ENCODE measurements at regions not wholly inside any gene's neighbourhood (a gene's known extent, or its start where the extent isn't known, plus 50 kb on each side); places are given as distances from the start of the nearest gene placed in this dataset.

DNA sequence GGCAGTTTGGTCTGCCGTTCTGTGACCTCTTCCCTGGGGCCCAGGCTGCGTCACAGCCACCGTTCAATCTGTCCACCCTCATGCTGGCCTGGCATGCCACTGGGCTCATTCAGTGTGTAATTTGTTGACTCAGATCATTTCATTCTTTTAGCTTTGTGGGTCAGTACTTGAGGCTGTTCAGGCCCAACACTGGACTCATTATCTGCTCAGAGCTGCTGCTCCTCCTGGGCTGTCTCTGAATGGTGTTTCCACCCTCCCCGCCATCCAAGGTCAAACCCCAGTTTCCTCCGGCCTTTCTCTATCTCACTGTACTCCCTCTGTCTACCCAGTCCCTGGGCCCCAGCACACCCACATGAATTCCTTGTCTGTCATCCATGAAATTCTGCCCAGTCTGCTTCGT lies 152.4 kb upstream of the NCK2 start:
- no peak for DNase-seq

DNA sequence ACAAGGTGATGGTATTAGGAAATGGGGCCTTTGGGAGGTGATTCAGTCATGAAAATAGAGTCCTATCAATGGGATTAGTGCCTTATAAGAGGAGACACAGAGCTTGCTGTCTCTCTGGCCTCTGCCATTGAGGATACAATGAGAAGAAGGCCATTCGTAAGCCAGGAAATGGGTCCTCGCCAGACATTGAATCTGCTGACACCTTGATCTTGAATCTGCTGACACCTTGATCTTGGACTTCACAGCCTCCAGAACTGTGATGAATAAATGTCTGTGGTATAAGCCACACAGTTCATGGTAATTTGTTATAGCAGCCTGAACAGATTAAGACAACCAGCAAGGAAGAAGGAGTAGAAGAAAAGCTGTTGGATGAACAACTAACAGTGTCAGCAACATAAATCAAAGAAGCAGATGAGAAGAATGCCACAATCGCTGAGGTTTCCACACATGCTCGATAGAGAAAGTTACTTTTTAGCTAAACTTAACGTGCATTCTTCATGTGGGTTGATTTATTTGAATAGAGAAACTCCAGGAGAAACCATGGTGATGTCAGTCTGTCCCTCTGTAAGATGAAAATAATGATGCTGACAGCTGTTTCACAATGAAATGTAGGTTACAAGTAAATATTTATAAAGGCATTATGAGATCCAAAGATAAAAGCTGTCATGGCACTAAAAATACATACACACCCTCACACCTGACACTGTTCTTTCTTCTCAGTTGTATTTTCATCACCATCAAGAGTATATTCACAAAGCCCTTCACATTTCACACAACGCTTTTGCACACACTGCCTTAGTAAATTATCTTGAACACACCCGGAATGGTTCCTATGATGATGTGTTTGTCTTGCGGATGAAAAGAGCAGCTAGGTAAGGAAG lies 153.7 kb upstream of the NCK2 start:
- DNase-seq, result no peak

DNA sequence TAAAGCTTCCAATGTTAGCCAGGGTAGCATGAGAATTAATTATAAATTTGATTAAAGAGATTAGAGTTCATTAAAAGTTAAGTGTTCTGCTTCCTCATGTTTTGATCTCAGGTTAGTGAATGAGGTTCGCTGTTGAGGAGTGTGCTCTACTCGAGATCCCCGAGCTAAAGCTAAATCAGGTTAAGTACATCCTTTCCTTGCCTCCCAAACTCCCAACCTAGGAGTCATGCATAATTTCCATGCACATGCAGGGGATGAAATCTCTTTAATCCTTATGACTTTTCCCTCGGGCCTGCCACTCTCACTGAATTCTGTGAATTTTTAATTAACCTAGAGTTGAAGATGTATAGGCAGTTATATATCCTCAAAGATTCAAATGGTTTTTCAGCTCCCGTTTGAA lies 156.1 kb upstream of the NCK2 start:
- no peak for DNase-seq

DNA sequence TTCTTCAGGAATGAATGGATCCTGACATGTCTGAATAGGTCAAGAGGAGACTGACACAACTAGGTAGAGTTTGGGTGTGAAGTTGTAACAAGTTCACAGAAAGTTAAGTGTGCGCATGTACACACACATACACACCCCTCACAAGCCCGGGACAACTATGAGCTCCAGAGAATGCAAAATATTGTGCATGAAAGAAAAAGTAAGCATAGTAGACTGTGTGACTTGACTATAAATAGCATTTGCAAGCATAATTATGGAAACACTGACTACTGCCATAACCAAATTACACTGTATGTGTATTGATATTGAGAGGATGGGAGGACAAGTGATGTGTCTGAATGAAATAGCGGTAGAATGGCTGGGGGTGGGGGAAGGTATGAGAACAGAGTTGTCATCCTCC lies 157.1 kb upstream of the NCK2 start:
- no peak for DNase-seq

DNA sequence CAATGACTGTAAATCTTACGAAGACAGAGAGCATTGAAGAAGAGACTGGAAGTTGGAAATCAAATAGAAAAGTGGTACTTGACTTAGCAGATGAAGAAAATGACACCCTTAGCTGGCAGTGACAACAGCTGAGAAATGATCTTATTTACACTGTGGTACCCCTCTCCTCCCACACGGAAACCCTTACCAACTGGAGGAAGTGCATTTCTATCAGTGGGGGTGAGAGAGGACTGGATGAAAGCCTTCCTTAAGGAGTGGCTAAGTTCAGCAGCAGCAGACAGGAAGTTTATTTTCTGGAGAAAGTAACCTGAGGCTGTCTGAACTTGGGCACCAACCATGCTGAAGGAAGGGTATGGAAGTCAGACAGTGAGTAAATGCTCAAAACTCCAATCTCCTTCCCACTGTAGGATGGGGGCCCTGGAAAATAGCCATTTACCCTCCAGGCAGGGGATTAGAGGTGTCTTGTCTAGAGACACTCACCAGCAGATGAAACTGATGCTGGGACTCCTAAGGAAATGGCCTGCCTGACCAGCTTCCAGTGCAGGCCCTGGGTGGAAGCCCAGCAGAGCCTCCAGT lies 160.2 kb upstream of the NCK2 start:
- no peak for DNase-seq

DNA sequence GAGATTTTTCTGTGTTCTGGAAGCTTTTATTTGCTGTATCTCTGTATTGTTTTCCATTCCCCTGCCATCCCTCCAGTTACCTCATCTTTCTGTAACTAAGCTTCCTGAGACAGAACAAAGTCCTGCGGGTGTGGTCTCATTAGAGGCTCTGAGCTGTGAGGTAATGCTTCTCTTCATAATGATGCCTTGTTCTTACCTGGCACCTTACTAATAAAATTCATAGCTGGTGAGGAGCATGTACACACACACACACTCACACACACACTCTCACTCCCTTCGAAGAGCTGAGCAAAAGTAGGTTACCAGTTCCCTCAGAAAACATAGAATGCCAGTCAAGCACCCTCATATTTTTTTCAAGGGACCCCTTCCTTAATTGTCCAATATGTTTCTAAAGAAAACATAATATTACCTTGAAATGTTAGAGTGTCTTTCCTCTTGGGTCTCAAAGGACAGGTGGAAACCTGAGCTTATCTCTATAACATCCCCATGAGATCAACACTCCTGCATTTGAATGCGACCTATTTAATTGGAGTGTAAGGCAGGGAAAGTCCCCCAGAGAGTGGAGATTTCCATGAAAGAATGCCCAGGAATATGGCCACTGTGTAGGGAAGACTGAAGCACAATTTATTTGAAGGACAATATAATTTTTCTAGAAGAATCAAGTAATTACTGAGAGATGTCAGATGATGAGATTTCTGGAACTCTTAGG lies 161.6 kb upstream of the NCK2 start:
- DNase-seq, result no peak

DNA sequence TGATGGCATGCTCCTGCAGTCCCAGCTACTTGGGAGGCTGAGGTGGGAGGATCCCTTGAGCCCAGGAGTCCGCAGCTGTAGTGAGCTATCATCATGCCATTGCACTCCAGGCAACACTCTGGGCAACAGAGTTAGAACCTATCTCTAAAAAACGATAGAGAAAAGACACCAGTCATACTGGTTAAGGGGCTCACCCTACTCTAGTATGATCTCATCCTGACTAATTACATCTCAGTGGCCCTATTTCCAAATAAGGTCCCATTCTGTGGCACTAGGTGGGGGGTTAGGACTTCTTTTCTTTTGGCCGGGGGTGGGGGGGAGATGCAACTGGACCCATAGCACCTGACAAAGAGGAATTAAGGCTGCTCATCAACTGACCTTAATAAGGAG lies 163.2 kb upstream of the NCK2 start:
- DNase-seq, result no peak

DNA sequence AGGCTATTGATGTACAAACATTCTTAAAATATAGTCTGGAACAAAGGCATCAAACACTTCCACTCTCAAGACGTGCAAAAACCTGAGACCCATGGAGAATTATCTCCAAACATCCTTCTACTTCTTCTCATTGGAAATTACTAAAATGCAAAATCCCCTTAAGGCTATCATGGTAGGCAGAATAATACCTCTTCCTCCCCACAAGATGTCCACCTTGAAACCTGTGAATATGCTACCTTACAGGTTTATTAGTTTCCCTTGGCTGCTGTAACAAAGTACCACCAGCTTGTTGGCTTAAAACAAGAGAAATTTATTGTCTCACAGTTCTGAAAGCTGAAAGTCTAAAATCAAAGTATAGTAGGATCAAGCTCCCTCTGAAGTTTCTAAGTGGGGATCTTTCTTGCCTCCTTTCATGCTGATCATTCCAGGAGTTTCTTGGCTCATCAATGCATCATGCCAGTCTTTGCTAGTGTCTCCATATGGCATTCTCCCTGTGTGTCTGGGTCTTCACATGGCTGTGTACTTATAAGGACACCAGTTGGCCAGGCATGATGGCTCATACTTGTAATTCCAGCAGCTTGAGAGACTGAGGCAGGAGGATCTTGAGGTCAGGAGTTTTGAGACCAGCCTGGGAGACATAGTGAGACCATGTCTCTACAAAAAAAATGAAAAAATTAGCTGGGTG lies 163.7 kb upstream of the NCK2 start:
- DNase-seq, result no peak

DNA sequence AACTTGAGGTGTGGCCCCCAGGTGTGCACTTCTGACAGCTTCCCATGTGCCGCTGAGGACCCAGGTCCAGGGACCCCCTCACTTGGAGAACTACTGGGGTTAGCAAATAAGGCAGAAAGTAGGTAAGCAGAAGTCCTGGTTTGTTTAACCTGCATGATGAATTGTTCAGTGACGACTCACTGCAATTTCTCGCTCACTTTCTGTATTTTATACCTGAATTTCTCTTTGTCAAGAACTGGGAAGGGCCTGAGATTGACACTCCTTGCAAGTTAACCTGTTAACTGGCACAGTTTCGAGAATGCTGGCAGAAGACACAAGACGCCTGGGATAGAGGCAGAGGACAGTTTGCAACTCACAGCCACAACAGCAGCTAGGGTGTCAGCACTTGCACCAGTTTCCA lies 164.5 kb upstream of the NCK2 start:
- no peak for DNase-seq

DNA sequence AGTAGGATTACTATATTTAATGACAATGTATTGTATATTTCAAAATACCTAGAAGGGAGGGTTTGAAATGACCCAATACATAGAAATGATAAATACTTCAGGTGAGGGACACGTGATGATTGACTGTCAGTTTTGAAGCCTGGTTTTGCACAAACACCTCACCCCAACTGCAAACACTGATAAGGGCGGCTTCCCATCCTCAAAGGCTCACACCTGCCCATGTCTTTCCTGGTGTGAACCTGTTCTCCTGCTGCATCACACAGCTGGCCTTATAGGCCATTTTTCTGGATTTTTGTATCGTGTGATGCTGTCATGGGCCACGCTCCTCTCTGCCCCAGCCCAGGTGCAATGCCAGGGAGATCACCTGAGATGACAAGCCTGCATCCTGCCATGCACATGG lies 166.5 kb upstream of the NCK2 start:
- DNase-seq, result no peak

DNA sequence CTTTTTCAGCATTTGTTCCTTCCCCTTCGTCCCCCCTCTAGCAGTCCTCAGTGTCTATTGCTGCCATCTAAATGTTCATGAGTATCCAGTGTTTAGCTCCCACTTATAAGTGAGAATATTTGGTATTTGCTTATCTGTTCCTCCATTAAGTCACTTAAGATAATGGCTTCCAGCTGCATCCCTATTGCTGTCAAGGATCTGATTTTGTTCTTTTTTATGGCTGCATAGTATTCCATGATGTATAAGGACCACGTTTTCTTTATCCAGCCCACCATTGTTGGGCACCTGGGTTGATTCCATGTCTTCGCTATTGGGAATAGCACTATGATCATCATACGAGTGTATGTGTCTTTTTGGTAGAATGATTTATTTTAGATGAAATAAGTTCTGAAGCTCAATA lies 166.9 kb upstream of the NCK2 start:
- DNase-seq, result no peak

DNA sequence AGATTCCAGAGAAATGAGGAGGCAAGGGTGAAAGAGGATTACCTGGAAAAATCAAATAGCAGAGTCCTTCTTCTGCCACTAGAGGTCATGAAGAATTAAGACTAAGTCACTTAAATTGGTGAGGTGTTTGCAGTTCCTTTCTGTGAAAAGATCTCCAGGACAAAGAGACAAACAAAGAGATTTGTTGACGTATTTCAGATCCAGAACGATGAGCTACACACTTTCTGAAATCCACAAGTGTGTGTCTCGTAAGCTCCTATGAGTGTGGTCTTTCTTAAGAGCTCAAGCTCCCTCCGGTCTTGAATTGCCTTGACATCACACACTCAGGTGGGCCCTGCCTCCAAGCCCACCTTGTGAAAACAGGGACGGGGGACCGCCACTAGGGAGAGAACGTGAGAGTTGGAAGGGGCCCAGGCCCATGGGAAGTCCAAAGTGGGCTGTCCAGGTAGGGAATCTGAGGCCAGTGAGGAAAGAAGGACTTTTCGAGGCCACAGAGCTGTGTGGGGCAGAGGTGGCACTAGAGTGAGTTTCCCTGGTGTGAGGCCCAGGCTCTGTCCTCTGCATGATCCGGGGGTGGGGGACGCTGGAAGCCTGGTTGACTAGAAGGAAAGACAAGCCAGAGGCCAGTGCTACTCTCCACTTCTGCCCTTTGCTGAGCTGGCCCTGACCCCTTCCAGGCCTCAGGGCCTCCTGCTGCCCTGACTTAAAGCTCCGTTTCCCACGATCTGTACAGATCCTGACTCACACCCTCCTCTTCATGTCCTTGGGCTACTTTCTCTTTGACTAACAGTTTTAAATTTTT lies 168.1 kb upstream of the NCK2 start:
- peak; percentile 17 for DNase-seq

DNA sequence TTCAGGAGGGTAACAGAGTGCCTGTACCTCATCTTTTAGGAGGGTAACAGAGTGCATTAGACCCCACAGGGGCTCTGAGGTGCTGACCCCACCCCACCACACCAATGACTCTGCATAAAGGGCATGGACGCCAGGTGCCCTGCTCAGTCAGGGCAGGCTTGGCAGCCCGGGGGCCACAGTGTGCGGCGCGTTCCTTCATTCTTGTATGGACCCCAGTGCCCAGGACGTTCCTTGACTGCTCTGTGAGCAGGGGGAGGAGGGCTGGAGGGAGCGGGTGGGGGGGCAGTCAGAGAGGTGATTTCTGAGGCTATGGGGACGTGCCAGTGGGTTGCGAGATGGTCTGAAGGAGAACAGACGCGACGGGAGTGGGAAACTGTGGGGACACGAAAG lies 168.7 kb upstream of the NCK2 start:
- no peak for DNase-seq

DNA sequence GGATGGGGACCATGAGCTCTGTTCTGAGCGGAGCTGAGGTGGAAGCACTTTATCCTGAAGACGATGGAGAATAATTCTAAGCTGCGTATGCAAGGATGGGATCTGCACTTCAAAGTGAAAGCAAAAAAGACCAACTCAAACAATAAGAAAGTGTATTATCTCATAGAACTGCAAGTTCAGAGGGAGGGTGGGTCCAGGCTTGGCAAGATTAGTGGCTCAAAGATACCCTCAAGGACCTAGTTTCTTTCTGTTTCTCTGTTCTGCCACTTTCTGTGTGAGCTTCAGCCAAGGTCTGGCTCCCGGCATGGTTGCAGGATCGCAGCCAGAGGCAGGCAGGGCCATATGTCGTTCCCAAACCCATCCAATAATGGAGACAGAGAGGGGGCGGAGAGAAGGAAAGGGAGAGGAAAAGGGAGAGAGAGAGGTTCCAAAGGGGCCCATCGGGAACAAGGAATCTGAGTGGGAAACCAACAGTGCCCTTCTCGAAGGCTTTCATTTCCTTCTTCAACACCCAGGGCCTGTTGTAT lies 169.2 kb upstream of the NCK2 start:
- no peak for DNase-seq

DNA sequence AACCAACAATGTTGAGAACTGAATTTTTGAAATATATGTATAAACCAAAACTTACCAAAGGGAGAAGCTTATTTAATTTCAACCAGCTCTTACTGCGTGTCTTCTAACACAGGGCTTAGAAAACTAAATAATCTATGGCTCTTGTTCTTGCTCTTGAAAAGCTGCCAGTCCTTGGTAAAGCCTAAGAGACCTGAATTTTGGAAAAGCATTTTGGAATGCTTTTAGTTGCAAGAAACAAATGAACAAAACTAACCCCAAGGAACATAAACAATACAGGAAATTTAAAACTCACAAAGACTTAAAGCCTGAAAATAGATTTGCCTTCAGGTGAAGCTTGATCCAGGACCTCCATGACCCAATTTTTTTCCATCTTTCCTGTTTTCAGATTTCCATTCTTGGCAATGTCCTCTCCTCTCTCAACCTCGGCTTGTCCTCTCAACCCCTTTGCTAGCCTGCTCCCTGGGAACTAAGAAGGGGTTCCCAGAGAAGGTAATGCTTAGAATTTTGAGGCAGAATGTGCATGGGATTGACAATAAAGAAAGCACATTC lies 169.8 kb upstream of the NCK2 start:
- DNase-seq, result no peak

DNA sequence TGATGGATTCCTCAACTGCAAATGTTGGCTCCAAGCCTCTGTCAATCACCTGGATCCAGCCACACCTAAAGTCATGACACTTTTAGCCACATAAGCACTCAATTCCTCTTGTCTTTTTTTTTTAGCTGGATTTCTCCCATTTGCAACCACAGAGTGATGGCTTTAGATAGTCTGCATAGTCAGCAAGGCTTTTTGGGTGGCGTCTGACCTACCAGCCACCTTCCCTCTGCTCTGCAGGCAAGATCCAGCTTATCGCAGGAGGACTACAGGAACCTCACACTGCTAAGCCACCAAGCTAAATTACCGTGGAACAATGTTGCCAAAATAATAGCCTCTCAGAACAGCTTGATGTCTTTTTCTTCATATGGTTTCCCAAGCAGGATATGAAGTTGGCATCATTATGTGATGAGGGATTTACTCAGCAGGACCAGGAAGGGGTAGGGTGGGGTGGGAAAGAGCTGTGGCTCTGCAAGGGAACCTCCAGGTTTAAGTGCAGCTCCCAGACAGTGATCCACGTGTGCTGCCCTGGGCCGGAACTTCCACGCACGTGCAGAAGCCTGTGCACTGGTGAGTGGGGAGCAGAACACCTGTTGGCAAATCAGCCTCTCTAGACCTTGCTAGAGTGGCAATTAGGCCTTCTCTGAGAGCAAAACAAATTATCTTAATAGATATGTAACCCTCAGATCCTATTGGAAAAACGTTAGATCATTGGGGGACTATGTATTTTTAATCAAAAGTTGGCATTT lies 170.6 kb upstream of the NCK2 start:
- no peak for DNase-seq

DNA sequence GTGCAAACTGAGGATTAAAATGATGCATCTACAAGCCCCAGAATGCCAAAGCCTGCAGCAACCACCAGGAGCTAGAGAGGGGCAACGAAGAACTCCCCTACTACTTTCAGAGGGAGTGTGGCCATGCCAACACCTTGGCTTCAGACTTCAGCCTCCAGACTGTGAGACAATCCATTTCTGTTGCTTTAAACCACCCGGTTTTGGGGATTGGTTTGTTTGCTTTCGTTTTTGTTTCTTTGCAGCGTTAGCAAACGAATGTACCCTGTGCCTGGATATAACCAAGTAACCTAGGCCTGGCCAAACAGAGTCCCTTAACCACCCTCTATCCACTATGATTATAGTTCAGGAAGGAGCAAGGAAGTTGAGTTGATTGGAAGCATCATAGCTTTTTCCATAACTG lies 171.2 kb upstream of the NCK2 start:
- no peak for DNase-seq

DNA sequence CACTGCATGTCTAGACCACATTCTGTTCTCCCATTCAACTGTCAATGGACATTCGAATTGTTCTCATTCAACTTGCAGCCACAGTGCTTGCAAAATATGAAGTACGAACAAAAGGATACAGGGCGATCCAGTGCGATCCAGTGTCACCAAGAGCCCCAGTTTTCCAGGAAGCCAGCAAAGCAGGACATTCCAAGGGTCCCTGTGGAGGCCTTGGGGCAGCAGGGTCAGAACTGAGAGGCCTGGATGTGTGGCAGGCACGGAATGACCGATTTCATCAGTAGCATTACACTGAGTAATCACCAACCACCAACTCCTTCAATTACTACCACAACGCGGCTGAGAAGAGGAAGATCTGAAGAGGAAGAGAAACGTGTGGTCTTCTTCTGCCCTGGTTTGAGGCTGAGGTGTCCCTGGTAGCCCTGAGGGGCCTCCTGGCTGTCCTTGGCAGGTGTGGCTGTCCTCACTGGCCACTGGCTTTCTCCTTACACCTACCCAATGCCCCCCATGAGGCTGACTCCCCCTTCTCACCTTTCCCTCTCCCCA lies 172.7 kb upstream of the FHL2 start:
- DNase-seq, result no peak

DNA sequence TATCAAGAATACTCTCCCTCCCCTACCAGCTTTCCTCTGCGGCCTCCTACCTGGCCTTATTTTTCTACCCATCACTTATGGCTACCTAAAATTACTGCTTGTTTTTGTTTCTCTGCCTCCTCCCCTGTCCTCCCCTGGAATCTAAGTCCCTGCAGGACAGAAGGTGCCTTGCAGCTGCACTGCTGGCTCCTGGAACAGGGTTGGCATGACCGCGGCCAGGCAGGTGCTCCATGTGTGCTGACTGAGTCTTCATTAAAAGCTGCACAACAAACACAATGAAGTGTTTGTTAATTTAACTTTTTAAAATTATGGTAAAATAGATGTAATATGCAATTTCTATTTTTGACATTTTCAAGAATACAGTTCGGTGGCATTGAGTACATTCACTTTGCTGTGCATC lies 171.9 kb upstream of the FHL2 start:
- no peak for DNase-seq

DNA sequence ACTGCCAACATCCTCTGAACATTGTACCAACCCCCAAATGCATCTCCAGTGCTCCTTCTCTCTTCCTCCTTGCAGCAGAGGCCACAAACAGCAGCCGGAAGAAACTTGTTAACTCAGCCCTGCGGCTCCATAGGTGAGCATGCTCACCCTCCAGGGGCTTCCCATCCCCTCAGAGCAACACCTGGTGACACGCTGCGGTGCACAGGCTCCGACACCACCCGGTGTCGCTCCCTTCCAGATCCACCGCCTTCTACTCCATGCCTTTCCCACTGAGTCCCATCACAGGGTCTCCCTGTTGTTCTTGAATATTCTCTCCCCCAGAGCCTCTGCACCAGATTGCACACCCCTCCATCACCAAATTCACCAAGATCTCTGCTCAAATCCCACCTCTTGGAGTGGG lies 171.5 kb upstream of the FHL2 start:
- no peak for DNase-seq

DNA sequence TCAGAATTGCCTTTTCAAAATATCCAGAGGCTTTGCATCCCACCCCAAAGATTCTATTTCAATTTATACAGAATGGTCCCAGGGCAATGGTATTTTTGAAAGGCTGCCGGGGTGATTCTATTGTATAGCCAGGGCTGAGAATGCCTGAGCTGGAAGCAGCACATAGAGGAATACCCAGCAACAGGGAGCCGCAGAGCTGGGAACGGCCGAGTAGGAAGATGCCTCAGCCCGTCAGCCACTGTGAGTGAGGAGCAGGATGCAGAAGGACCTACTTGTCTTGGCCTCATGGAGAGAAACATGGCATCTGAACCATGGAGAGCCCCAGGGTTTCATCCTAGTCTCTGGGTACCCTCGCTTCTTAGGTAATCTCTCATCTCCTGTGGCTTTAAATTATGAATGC lies 170.8 kb upstream of the FHL2 start:
- DNase-seq, result no peak
